ENCODE measurements at regions not wholly inside any gene's neighbourhood (a gene's known extent, or its start where the extent isn't known, plus 50 kb on each side); places are given as distances from the start of the nearest gene placed in this dataset.

- TF ChIP-seq, protein P1, sequence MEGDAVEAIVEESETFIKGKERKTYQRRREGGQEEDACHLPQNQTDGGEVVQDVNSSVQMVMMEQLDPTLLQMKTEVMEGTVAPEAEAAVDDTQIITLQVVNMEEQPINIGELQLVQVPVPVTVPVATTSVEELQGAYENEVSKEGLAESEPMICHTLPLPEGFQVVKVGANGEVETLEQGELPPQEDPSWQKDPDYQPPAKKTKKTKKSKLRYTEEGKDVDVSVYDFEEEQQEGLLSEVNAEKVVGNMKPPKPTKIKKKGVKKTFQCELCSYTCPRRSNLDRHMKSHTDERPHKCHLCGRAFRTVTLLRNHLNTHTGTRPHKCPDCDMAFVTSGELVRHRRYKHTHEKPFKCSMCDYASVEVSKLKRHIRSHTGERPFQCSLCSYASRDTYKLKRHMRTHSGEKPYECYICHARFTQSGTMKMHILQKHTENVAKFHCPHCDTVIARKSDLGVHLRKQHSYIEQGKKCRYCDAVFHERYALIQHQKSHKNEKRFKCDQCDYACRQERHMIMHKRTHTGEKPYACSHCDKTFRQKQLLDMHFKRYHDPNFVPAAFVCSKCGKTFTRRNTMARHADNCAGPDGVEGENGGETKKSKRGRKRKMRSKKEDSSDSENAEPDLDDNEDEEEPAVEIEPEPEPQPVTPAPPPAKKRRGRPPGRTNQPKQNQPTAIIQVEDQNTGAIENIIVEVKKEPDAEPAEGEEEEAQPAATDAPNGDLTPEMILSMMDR (IDR thresholded peaks at IDR 0.05): no peak
- DNase-seq (no peak), ATAC-seq (no peak)
- no peak overlapping the region for H3K27ac ChIP-seq
- H3K4me1 ChIP-seq: no peaks in the 10 kb centered on the region
- no peaks in the 10 kb centered on the region for H3K27me3 ChIP-seq
- intact Hi-C loops (cut with DNase I): no loop called here
- H3K9me3 ChIP-seq: no peaks in the 10 kb centered on the region
- H3K36me3 ChIP-seq: no peaks in the 10 kb centered on the region
- H3K4me3 ChIP-seq: no peak overlapping the region
These were observed 201.4 kb upstream of the SNX7 start for GRCh38 chr1:98460136-98460535.

GRCh38 chr1:98459486-98459870, 202.0 kb upstream of the SNX7 start:
- Histone ChIP-seq H3K4me3 (no peak overlapping the region), H3K36me3 (no peaks in the 10 kb centered on the region), H3K27me3 (no peaks in the 10 kb centered on the region), H3K9me3 (no peaks in the 10 kb centered on the region), H3K27ac (no peak overlapping the region), H3K4me1 (no peaks in the 10 kb centered on the region)
- no peak for DNase-seq
- intact Hi-C loops (cut with DNase I): no loop called here
- ATAC-seq: no peak
- TF ChIP-seq, protein P1 (IDR thresholded peaks at IDR 0.05): no peak

GRCh38 chr1:98458511-98459485, 202.7 kb upstream of the SNX7 start:
- Histone ChIP-seq H3K27ac (no peak overlapping the region), H3K9me3 (no peaks in the 10 kb centered on the region), H3K36me3 (no peaks in the 10 kb centered on the region), H3K4me3 (no peak overlapping the region), H3K4me1 (no peaks in the 10 kb centered on the region), H3K27me3 (no peaks in the 10 kb centered on the region)
- ATAC-seq (no peak), DNase-seq (no peak)
- TF ChIP-seq, protein P1 (IDR thresholded peaks at IDR 0.05): no peak
- intact Hi-C loops (cut with DNase I): no loop called here

DNA sequence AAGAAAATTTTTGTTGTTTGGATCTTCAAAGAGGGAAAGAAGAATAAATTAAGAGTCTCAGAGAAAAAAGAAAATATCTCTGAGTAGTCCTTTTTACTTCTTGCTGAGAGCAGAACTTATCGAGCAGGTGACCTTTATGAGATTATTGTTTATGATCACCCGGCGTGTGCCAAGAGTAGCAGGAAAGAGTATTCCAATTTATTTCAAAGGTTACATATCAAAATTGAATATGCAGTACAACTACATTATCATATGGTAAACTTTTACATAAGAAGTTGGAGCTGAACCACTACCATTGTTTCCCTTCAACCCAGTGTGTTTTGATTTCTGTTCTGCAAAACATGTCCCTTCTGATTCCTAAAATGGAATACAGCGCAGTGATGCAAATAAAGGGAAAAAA, 204.3 kb upstream of the SNX7 start:
- ATAC-seq (no peak), DNase-seq (no peak)
- H3K4me1 ChIP-seq: no peaks in the 10 kb centered on the region
- no peaks in the 10 kb centered on the region for H3K36me3 ChIP-seq
- intact Hi-C loops (cut with DNase I): no loop called here
- H3K27me3 ChIP-seq: no peaks in the 10 kb centered on the region
- no peak overlapping the region for H3K27ac ChIP-seq
- H3K4me3 ChIP-seq: no peak overlapping the region
- no peaks in the 10 kb centered on the region for H3K9me3 ChIP-seq
- TF ChIP-seq, protein P1 (IDR thresholded peaks at IDR 0.05): no peak

- Histone ChIP-seq H3K27ac (no peak overlapping the region), H3K4me1 (no peaks in the 10 kb centered on the region), H3K36me3 (no peaks in the 10 kb centered on the region), H3K4me3 (no peak overlapping the region), H3K9me3 (no peaks in the 10 kb centered on the region), H3K27me3 (no peaks in the 10 kb centered on the region)
- DNase-seq: no peak
- intact Hi-C loops (cut with DNase I): no loop called here
- TF ChIP-seq, protein P1 (IDR thresholded peaks at IDR 0.05): no peak
- ATAC-seq: no peak
These were observed 206.9 kb upstream of the SNX7 start for GRCh38 chr1:98454666-98455065.
